GM19043 (cell line): ENCODE measurements at regions not wholly inside any gene's neighbourhood (a gene's known extent, or its start where the extent isn't known, plus 50 kb on each side); places are given as distances from the start of the nearest gene placed in this dataset.
"Not testable (repeated sequence)": the region's sequence is repeated elsewhere in the genome, so short reads cannot be mapped to it uniquely, and the experiment has no call there.

Experiments
- ATAC-seq: cut with Tn5 transposase; IDR thresholded peaks from one replicate; pipeline ENCODE4 v1.9.1; 2021; ENCODE audit warnings: low read depth; ENCODE audit not compliant: unreplicated experiment

- ATAC-seq, result no peak
Measured at GRCh38 chr12:74671421-74671820, 133.8 kb downstream of the ATXN7L3B start.

- not testable (repeated sequence) for ATAC-seq
Measured at GRCh38 chr12:74676955-74677354, 139.3 kb downstream of the ATXN7L3B start.

- ATAC-seq, result no peak
Measured at GRCh38 chr12:74685385-74685784, 147.8 kb downstream of the ATXN7L3B start.

- ATAC-seq, result no peak
Measured at GRCh38 chr12:74689071-74689655, 151.5 kb downstream of the ATXN7L3B start.

GRCh38 chr12:74689929-74690328 is 152.3 kb downstream of the ATXN7L3B start:
- no peak for ATAC-seq

GRCh38 chr12:74719447-74719846 is 181.8 kb downstream of the ATXN7L3B start:
- no peak for ATAC-seq

GRCh38 chr12:74722709-74723108 is 185.1 kb downstream of the ATXN7L3B start:
- no peak for ATAC-seq

- ATAC-seq, result no peak
Measured at GRCh38 chr12:74725154-74725553, 187.5 kb downstream of the ATXN7L3B start.

- no peak for ATAC-seq
Measured at GRCh38 chr12:74728006-74728405, 190.4 kb downstream of the ATXN7L3B start.

GRCh38 chr12:74732164-74732784 is 194.6 kb downstream of the ATXN7L3B start:
- no peak for ATAC-seq

- no peak for ATAC-seq
Measured at GRCh38 chr12:74732826-74733225, 195.2 kb downstream of the ATXN7L3B start.

GRCh38 chr12:74741112-74741511 is 203.5 kb downstream of the ATXN7L3B start:
- no peak for ATAC-seq

- ATAC-seq, result no peak
Measured at GRCh38 chr12:74747305-74747704, 209.7 kb downstream of the ATXN7L3B start.

- ATAC-seq, result no peak
Measured at GRCh38 chr12:74751441-74751840, 213.8 kb downstream of the ATXN7L3B start.

- no peak for ATAC-seq
Measured at GRCh38 chr12:74752215-74752614, 214.6 kb downstream of the ATXN7L3B start.

GRCh38 chr12:74770552-74770951 is 232.9 kb downstream of the ATXN7L3B start:
- ATAC-seq, result no peak

GRCh38 chr12:74775276-74775675 is 237.6 kb downstream of the ATXN7L3B start:
- no peak for ATAC-seq

GRCh38 chr12:74776378-74776777 is 238.7 kb downstream of the ATXN7L3B start:
- no peak for ATAC-seq

- ATAC-seq, result no peak
Measured at GRCh38 chr12:74780182-74780849, 242.7 kb downstream of the ATXN7L3B start.

- not testable (repeated sequence) for ATAC-seq
Measured at GRCh38 chr12:74780850-74781241, 243.2 kb downstream of the ATXN7L3B start.

- ATAC-seq, result no peak
Measured at GRCh38 chr12:74781991-74782485, 244.4 kb downstream of the ATXN7L3B start.

GRCh38 chr12:74790931-74791330 is 253.3 kb downstream of the ATXN7L3B start:
- ATAC-seq, result no peak
